ENCODE measurements at regions not wholly inside any gene's neighbourhood (a gene's known extent, or its start where the extent isn't known, plus 50 kb on each side); places are given as distances from the start of the nearest gene placed in this dataset.

GRCh38 chr15:87197981-87198380 is 1058.6 kb downstream of the NTRK3 start:
- TF ChIP-seq, protein P1, sequence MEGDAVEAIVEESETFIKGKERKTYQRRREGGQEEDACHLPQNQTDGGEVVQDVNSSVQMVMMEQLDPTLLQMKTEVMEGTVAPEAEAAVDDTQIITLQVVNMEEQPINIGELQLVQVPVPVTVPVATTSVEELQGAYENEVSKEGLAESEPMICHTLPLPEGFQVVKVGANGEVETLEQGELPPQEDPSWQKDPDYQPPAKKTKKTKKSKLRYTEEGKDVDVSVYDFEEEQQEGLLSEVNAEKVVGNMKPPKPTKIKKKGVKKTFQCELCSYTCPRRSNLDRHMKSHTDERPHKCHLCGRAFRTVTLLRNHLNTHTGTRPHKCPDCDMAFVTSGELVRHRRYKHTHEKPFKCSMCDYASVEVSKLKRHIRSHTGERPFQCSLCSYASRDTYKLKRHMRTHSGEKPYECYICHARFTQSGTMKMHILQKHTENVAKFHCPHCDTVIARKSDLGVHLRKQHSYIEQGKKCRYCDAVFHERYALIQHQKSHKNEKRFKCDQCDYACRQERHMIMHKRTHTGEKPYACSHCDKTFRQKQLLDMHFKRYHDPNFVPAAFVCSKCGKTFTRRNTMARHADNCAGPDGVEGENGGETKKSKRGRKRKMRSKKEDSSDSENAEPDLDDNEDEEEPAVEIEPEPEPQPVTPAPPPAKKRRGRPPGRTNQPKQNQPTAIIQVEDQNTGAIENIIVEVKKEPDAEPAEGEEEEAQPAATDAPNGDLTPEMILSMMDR (IDR thresholded peaks at IDR 0.05), result no peak
- TF ChIP-seq POLR2A (IDR thresholded peaks at IDR 0.05), result no peak
